Head of caudate nucleus (tissue), 42 donors: ENCODE measurements at regions not wholly inside any gene's neighbourhood (a gene's known extent, or its start where the extent isn't known, plus 50 kb on each side); places are given as distances from the start of the nearest gene placed in this dataset.
"Not testable (repeated sequence)": the region's sequence is repeated elsewhere in the genome, so short reads cannot be mapped to it uniquely, and the experiment has no call there.

ENCODE experiments used
- DNase-seq, 42 donors: peaks; one replicate each; pipeline versions ENCODE4 v3.0.0 to v3.0.0-alpha.2; 2020 to 2021; ENCODE audit warnings: mixed read lengths in 7 of 42
- intact Hi-C: fragments of 100-400 bp; cut with DNase I; formaldehyde crosslinking; loops from one replicate; pipeline ENCODE4 v1.15.0; 2022

DNA sequence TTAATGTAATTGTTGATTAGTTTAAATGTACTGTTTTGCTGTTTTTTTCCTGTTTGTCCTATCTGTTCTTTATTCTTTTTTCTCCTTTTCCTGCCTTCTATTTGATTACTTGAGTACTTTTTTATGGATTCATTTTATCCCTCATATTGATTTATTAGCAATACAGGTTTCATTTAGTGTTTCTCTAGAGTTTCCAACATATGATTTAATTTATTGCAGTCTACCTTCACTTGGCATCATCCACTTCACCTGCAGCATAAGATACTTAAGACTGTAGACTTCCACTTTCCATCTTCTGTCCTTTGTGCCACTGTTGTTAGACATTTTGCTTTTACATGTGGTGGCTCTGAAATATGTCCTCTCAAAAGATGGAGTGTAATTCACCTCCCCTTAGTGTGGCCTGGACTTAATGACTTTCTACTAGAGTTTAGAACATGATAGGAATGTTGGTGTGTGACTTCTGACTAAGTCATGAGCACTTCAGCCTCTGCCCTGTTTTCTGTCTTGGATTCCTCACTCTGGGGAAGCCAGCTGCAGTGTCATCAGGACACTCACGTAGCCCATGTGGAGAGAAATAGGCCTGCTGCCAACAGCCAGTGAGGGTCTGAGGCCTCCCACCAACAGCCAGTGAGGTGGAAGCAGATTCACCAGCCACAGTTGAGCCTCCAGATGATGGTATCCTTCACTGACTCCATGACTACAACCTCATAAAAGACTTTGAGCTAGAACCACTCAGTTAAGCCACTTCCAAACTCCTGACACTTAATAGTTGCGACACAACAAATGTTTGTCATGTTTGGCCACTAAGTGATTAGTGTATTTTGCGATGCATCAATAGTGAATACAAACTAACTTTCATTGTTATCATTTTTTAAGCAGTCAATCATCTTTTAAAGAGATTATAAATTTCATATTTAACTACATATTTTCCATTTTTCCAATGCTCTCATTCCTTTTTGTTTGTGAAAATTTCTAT is 643.5 kb upstream of the DPP6 start:
- no peak for DNase-seq
- intact Hi-C loops: no loop called here

DNA sequence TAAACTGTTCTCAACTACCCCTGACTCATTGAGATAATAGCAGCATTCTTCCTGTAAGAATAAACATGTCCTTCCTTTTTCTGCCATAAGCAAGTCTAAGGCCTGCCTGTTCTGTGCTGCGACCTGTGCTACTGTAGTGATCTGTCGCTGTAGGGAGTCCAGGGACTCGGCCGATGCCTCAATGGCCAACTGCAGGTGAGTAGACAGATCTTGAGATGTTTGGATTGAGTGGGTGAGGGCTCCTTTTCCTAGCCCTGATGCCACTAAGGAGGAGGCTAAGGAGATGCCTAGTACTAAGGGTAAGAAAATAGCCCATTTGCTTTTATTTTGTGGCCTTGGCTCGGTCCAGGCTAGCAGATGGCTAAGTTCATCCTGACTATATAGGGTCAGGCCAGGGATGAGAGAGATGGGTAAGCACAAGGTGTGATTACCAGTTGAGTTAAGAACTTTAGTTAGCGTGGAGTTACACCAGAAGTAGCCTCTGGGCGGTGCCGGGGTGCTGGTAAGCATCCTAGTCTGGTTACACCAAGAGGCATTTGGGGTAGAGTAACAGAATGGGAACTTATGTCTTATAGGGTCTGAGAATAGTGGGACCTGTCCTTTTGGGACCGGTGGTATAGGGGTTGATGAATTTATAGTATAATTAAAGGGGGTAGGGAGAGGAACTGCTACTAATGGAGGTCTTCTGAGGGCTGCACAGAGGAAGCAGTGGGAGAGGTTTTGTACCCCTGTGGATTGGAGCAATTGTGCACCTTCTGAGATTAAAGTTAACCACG is 642.4 kb upstream of the DPP6 start:
- intact Hi-C loops, DNase-seq: not testable (repeated sequence)

DNA sequence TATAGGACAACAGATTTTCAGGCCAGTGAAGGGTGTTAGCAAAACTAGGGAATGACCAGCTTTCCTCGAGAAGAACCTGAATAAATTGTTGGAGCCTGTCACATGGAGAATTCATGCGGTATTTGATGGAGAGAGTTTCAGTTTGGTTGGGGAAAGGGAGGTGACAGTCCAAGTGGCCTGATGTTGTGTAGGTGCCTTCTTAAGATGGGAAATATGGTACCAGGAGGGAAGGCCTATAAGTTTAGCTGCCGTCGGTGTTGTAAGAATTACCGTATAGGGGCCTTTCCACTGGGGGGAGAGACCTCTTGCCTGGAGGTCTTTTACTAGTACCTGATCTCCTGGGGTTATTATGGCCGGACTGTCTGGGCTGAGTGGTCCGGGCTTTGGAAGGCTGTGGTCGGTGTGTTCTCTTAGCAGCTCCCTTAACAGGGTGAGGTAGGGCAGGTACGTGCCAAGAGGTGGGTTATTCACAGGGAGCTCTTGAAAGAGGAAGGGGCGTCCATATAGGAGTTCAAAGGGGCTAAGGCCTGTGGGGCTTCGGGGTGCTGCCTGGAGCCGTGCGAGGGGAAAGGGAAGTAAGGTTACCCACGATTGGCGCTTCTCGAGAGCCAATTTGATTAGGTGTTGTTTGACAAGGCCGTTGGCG is 641.1 kb upstream of the DPP6 start:
- DNase-seq, intact Hi-C loops: not testable (repeated sequence)

GRCh38 chr7:153412114-153412823 is 639.9 kb upstream of the DPP6 start:
- DNase-seq, intact Hi-C loops: not testable (repeated sequence)

DNA sequence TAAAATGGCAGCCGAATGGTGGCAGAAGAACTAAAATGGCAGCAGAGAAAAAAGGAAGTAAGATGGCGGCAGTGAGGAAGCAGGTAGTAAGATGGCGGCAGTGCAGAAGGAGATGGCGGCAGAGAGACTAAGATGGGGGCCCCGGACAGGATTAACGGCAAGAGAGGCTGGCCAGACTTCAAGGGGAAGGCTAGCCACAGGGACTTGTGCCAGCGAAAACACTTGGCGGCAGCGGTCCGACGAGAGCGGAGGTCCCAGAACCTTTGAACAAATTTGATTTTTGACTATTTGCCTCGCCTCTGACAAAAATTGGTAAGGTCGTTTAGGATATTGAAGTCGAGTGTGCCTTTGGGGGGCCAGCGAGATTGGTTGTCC is 639.4 kb upstream of the DPP6 start:
- intact Hi-C loops, DNase-seq: not testable (repeated sequence)

DNA sequence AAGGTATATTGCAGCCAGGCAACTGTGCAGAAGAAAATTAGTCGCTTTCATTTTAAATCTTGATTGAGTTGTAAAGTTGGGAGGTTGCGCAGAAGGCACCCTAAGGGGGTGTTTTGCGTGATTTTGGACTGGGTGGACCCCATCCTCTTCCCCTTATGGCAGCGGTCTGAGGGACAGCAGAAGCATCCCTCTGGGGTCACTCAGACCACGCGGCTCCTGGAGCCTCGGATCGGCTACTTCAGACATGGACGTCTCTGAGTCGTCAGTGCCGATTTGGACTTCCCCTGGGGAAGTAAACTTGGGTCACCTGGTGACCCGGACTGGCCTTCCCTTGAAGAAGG is 639.0 kb upstream of the DPP6 start:
- DNase-seq: no peak
- intact Hi-C loops: no loop called here

- intact Hi-C loops: no loop called here
- DNase-seq: no peak
Measured at GRCh38 chr7:153413540-153414287, 638.5 kb upstream of the DPP6 start.

DNA sequence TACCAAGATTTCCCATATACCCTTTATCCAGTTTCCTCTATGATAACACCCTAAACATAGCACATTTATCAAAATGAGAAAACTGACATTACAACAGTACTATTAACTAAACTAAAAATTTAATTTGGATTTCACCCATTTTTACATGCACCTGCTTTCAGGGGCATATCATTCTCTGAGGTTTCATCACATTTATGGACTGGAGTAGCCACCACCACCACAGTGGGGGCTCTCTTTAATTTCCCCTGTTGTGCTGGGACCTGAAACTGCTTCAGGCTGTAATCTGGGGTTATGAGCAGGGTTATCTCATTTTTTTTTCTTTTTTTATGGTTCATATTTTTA is 637.9 kb upstream of the DPP6 start:
- intact Hi-C loops: no loop called here
- DNase-seq: no peak

DNA sequence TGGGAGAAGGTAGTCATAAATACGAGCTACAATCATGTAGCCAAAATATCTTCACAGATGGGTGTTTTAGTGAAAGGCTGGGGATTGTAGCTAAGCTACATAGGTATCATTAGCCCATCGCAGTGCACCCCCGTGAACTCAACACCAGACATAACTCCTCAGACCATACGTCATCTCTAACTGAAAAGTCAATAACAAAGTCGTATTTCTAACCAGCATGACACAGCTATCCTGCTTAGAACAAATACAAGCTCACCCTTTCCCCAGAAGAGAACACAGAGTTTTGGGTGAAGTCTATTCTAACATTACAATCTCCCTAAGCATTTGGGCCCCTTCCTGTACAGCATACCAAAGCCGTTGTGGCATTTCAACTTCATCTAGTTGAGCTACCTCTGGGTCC is 636.6 kb upstream of the DPP6 start:
- DNase-seq: no peak
- intact Hi-C loops: no loop called here

DNA sequence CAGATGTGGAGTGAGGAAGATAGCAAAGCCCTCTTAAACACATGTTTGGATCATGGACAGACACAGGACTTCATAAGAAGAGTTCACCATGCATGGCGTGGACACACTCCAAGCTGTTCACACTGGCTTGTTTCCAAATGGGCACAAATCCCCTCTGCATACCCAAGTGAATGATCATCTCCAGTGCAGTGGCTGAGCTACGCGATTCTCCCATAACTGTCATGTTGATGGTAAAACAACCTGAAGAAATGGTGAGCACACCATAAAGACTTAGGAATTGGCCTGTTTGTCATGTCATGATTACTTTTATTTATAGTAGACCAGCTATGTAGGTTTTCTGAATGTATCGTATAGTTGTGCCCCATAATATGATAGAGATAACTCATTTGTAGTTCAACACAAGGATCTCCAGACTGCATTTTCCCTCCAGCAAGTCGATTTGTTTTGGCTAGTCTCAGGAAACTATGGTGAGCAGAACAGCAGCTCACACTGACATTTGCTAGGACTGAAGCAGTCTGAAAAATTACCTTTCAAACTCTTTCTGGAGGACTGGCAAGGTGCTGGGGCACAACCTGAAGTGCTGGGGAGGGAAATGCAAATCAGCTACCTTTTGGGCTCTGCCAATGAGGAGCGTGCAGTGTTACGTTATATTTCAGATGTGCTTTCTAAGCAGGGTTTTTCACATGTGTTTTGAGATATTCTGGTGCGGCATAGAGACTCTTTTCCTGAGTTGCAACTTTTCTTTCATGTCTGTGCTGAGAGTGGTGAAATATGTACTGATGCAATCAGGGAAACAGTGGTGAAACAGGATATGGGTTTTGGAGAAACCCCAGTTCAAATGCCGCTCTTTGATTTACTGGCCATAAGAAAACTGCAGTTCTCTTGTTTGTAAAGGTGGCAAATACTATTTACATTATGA is 629.6 kb upstream of the DPP6 start:
- intact Hi-C loops: no loop called here
- no peak for DNase-seq

GRCh38 chr7:153423210-153423590 is 629.0 kb upstream of the DPP6 start:
- intact Hi-C loops: no loop called here
- no peak for DNase-seq

- DNase-seq: peak in 15 of 42 donors; percentile 8 to 47 (median 17)
- intact Hi-C loops: no loop called here
Measured at GRCh38 chr7:153430931-153431330, 621.3 kb upstream of the DPP6 start.

GRCh38 chr7:153432063-153432462 is 620.1 kb upstream of the DPP6 start:
- DNase-seq: no peak
- intact Hi-C loops: no loop called here

GRCh38 chr7:153433223-153433622 is 619.0 kb upstream of the DPP6 start:
- intact Hi-C loops: no loop called here
- DNase-seq: no peak

- intact Hi-C loops: no loop called here
- DNase-seq: no peak
Measured at GRCh38 chr7:153440715-153441114, 611.5 kb upstream of the DPP6 start.

GRCh38 chr7:153443032-153443701 is 609.0 kb upstream of the DPP6 start:
- DNase-seq: no peak
- intact Hi-C loops: no loop called here

- DNase-seq: no peak
- intact Hi-C loops: no loop called here
Measured at GRCh38 chr7:153444641-153445040, 607.6 kb upstream of the DPP6 start.
